Superior temporal gyrus (tissue), 1 donor: ENCODE measurements at regions not wholly inside any gene's neighbourhood (a gene's known extent, or its start where the extent isn't known, plus 50 kb on each side); places are given as distances from the start of the nearest gene placed in this dataset.

ENCODE experiments used
- DNase-seq: peaks from one replicate; pipeline ENCODE4 v3.0.0-alpha.2; 2016; ENCODE audit errors: extremely low spot score

- DNase-seq: no peak
Observed at GRCh38 chr2:45178854-45179253, 169.6 kb upstream of the SIX2 start.

GRCh38 chr2:45178359-45178758 lies 169.1 kb upstream of the SIX2 start:
- DNase-seq: no peak

- no peak for DNase-seq
Observed at GRCh38 chr2:45177870-45178269, 168.6 kb upstream of the SIX2 start.

GRCh38 chr2:45176390-45176789 lies 167.1 kb upstream of the SIX2 start:
- DNase-seq: no peak

GRCh38 chr2:45173513-45173912 lies 164.3 kb upstream of the SIX2 start:
- DNase-seq: no peak

- DNase-seq: no peak
Observed at GRCh38 chr2:45172760-45173392, 163.6 kb upstream of the SIX2 start.

- DNase-seq: no peak
Observed at GRCh38 chr2:45172142-45172541, 162.9 kb upstream of the SIX2 start.

- no peak for DNase-seq
Observed at GRCh38 chr2:45171136-45171501, 161.9 kb upstream of the SIX2 start.

GRCh38 chr2:45170191-45171135 lies 161.2 kb upstream of the SIX2 start:
- no peak for DNase-seq

GRCh38 chr2:45169339-45170190 lies 160.3 kb upstream of the SIX2 start:
- no peak for DNase-seq

GRCh38 chr2:45168711-45169338 lies 159.6 kb upstream of the SIX2 start:
- DNase-seq: no peak

GRCh38 chr2:45167920-45168629 lies 158.8 kb upstream of the SIX2 start:
- no peak for DNase-seq

- no peak for DNase-seq
Observed at GRCh38 chr2:45166229-45166890, 157.1 kb upstream of the SIX2 start.

GRCh38 chr2:45162711-45163110 lies 153.5 kb upstream of the SIX2 start:
- no peak for DNase-seq

- DNase-seq: no peak
Observed at GRCh38 chr2:45156605-45157004, 147.4 kb upstream of the SIX2 start.

GRCh38 chr2:45154606-45155155 lies 145.4 kb upstream of the SIX2 start:
- no peak for DNase-seq

GRCh38 chr2:45154144-45154543 lies 144.9 kb upstream of the SIX2 start:
- no peak for DNase-seq

- no peak for DNase-seq
Observed at GRCh38 chr2:45153121-45153520, 143.9 kb upstream of the SIX2 start.

GRCh38 chr2:45152691-45153090 lies 143.4 kb upstream of the SIX2 start:
- no peak for DNase-seq
